NOMO-1 treated with dmso at 0.1 percent for 144 hours (cell line): ENCODE measurements at regions not wholly inside any gene's neighbourhood (a gene's known extent, or its start where the extent isn't known, plus 50 kb on each side); places are given as distances from the start of the nearest gene placed in this dataset.

Source experiments
- DNase-seq: peaks from one replicate; lab custom pipeline; 2025; ENCODE audit not compliant: unreplicated experiment; lab: John Stamatoyannopoulos, UW

DNA sequence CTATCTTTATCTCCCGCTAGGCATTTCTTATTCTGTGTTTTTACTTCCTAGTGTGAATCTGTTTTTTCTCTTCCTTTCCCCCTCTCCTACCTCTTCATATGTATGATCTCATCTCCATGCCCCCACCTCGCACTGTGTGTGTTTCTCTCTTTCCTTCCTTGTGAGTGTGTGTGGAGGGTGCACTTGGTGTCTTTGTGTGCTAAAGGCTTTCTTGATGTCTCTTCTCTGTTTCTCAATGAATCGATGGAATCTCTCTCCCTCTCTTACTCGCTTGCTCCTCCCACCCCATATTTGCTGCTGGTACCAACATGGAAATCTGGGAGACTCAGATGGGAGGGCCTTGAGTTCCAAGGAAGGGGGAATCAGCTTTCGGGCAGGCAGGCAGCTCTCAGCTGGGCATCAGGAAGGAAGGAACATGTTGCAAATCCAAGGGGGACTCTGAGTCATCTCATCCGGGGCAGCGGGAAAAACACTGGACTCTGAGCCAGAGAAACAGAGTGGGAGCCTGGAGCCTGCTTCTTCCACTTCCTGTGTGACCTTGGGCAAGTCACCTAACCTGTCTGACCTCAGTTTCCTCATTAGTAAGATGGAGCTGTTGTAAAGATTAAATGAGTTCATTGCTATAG is 147.5 kb downstream of the PTPRU start:
- no peak for DNase-seq

DNA sequence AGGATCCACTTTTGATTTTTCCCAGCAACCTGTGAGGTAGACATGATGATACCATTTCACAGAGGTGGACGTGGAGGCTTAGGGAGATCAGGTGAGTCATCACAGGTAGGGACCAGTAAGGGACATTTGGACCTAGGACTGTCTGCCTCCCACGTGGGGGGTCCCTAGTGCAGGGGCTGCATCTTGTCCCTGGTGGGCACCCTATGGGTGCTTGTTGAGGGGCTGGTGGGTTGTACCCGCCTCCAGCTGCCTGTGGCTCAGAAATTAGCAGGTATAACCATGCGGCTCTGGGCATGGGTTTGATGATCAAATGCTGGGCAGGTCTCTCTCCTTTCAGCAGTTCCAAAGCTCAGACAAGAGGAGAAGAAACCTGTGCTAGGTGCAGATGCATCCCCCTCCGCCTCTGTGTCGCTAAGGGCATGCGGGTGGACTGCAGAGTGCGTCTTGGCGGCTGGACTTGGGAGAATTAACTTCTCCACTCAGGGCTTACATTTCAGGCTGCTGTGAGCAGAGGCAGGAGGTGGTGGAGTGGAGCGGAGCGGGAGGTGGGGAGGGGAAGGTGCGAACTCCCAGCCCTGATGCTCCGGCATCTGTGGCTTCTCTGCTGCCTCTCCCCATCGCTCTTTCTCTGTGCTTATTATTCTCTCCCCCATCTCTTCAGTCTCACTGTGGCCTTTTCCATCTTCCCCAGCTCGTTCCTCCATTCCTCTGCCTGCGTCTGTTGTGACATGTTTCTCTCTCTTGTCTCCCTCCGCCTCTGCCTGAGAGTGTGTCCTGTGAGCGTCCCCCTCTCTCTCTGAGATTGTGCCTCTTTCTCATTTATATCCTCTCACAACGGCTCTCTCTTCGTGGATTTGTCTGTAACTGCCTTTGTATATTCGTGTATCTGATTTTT is 146.8 kb downstream of the PTPRU start:
- no peak for DNase-seq

DNA sequence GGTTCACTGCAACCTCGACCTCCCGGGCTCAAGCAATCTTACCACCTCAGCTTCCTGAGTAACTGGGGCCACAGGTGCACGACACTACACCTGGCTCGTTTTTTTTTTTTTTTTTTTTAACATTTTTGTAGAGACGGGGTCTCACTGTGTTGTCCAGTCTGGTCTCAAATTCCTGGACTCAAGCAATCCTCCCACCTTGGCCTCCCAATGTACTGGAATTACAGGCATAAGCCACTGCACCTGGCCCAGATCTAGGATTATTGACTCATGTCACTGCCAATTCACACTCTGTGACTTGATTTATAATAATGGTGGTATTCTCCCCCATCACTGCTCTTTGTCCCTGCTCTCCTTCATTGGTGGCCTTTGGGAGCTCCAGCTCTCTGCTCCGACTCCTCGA is 145.1 kb downstream of the PTPRU start:
- no peak for DNase-seq

DNA sequence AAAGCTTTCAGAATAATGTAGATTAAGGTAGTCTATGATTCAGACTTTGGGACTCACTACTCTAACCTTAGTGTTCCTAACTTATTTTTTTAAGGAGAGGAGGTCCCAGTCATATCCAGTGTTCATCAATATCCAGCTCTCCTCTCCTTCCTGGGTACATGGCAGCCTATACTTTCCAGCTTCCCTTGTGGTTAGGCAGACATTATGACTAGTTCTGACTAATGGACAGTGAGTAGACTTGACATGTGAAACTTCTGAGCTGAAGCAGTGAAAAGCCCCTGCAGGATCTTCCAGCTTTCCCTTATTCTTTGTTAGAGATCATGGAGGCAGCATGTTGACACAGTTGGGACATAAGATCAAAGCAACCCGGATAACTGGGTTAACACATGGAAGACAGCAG is 144.2 kb downstream of the PTPRU start:
- no peak for DNase-seq

DNA sequence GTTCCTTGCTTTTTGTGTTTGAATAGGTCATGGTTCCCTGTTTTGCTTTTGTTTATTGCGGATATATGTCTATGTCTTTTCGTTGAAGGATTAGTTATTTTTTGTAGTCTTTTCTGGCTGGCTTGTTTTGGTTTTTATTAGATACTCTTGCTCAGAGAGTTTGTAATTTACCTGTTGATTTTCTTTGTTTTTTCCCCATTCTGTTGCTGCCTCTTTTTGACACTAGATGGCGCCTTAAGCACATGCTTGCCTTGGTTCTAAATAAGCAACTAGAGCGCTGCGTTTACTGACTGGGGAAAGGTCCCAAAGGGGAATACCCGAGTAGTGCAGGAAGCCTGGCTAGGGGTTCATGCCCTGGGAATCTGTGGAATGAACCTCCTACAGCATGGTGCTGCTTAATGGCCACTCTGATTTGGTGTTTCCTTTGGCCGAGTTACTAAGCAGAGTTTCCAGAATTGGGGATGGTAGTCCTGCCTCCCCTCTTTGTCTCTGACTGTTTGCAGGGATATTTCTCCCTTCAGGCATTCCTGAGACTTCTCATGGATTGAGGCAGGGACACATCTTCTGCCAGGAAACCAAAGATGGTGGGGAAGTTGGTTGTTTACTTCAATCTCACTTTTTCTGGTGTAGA is 143.2 kb downstream of the PTPRU start:
- peak; percentile 4 for DNase-seq
